Stimulated activated CD8-positive, alpha-beta memory T cell treated with anti-CD3 and anti-CD28 coated beads, Interleukin-7, amount 100 ng/mL, for 24 hours (primary cell): ENCODE measurements at regions not wholly inside any gene's neighbourhood (a gene's known extent, or its start where the extent isn't known, plus 50 kb on each side); places are given as distances from the start of the nearest gene placed in this dataset.
"Not testable (repeated sequence)": the region's sequence is repeated elsewhere in the genome, so short reads cannot be mapped to it uniquely, and the experiment has no call there.

ENCODE experiments used
- DNase-seq: peaks from one replicate; pipeline ENCODE4 v3.0.0-alpha.2; 2020; ENCODE audit warnings: low read depth

DNA sequence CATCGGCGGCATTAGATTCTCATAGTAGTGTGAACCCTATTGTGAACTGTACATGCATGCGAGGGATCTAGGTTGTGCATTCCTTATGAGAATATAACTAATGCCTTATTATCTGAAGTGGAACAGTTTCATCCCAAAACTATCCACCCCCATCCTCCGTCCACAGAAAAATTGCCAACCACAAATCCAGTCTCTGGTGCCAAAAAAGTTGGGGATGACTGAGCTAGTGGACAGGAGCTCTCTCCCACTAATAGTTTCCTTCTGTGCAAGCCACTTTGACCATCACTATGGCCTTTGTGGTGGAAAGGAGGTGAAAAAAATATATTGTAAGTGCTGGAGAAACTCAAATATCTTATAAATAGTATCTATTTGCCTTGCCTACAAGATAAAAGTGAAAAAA is 857.8 kb downstream of the DIAPH3 start:
- DNase-seq = no peak

DNA sequence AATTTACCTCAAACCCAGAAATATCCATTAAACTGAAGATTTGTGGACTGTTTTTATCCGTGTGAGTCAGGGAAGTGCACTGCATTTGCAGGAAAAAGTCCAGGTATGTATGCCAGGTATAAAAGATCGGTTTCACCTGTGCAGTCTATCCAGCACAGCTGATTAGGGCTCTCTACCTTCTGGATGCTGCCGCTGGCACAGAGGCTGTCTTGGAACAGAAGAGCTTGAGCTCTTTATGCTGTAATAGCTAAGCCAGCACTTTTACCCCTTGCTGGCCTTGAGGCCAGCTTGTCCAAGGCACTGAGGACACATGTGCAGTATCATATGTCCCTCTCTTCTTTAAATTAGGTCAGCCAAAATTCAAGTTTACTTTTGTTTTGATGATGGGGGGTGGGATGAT is 851.0 kb downstream of the DIAPH3 start:
- no peak for DNase-seq

GRCh38 chr13:59318320-59318930 is 845.3 kb downstream of the DIAPH3 start:
- peak; percentile 33 for DNase-seq

DNA sequence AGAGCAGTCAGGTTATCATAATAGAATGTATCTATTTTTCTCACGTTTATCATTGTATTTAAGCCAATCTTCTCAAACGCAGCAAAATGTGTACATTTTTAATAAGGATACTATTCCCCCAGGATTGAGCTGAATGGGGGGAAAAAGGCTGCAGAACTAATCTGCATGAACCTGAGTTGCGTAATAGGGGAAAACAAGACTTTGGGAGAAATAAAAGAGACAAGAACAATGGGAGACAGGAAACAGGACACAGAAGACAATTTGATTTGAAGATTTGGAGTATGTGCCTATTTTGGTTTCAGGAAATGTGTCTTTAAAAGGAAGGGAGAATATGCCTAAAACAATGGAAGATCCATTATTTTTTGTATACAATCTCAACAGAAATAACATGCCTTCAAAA is 844.5 kb downstream of the DIAPH3 start:
- no peak for DNase-seq

DNA sequence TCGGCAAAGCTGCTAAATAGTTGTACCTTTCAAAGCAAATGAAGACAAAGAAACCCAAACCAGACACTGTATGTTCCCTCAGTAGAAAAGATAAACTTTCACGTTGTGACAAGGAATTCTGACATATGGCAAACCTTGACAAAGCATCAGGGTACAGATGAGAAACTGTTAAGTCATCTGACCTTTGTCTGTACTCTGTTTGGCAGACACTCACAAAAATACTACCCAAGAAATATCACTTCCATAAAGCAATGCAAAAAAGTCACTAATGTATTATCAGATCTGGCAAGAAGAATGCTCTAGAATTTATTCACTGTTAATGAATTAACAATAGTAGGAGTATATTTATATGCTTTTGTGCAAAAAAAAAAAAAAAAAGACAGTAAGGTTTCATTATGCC is 843.7 kb downstream of the DIAPH3 start:
- no peak for DNase-seq

DNA sequence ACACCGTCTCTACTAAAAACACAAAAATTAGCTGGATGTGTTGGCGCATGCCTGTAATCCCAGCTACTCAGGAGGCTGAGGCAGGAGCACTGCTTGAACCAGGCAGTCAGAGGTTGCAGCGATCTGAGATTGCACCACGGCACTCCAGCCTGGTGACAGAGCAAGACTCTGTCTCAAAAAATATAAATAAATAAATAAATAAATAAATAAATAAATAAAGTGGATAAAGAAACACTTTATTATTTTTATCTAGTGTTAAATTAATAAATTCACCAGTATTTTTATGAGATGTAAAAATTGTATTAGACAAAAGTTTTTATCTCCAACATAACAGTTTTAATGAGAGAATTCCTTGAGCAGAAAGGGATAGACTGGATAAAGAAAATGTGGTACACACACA is 839.3 kb downstream of the DIAPH3 start:
- not testable (repeated sequence) for DNase-seq

- no peak for DNase-seq
Observed at GRCh38 chr13:59326717-59327116, 837.0 kb downstream of the DIAPH3 start.

DNA sequence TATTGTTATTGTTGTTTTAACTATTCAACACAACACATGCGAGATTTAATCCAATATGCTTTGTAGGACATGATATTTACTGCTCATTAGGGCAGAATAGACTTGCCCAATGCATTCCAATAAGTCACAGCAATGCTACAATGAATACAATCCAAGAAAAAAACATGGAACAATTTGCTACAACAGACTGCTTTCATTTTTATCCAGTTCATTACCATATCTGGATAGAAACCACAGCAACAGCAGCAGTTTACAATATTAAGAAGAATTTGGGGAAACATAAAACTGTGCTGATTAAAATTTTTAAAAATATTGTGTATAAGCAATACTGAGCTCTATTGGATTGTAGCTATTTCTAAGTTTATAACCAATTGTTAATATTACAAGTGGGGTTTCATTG is 833.0 kb downstream of the DIAPH3 start:
- no peak for DNase-seq

DNA sequence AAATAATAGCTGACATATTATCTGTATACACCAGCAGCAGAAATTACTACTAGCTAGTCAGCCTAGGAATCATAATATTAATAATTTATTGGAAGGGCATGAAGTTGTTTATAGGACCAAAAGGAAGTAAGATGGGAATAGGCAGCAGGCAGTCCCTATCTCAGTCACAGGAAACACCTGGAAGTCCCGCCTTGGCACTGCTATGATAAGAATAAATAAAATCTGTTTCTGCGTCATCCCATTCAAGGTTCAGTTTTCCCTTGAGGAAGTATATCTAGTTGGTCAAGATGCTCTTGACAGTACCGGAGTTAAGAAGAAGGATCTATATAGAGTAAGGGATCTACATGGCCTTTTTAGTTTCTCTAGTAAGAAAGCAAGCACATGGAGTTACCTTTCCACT is 830.8 kb downstream of the DIAPH3 start:
- DNase-seq = no peak

DNA sequence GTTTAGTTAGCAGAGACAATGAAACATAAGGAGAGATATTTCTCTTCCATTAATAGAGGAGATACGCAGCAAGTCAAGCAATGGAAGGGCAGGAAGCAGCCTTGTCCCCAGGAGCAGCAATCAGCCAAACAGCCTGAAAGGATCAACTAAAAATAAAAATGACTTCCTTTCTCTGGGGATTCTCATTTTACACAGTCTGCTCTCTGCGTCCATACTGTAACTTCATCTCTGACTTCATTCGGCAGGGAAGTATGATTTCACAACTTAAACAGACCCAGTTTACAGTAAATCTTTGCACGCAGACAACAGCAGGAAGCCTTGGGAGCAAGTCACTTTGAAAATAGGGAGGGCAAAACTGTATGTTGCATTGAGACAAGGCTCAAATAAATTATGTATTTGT is 826.7 kb downstream of the DIAPH3 start:
- no peak for DNase-seq

GRCh38 chr13:59340151-59340550 is 823.6 kb downstream of the DIAPH3 start:
- DNase-seq = no peak

- no peak for DNase-seq
Observed at GRCh38 chr13:59340581-59340980, 823.1 kb downstream of the DIAPH3 start.

- no peak for DNase-seq
Observed at GRCh38 chr13:59342400-59342799, 821.3 kb downstream of the DIAPH3 start.

- no peak for DNase-seq
Observed at GRCh38 chr13:59343132-59343531, 820.6 kb downstream of the DIAPH3 start.

GRCh38 chr13:59343993-59344822 is 819.5 kb downstream of the DIAPH3 start:
- no peak for DNase-seq

- no peak for DNase-seq
Observed at GRCh38 chr13:59345311-59345710, 818.4 kb downstream of the DIAPH3 start.

GRCh38 chr13:59346999-59347723 is 816.6 kb downstream of the DIAPH3 start:
- no peak for DNase-seq

- DNase-seq = no peak
Observed at GRCh38 chr13:59348617-59349016, 815.1 kb downstream of the DIAPH3 start.

- no peak for DNase-seq
Observed at GRCh38 chr13:59352600-59352999, 811.1 kb downstream of the DIAPH3 start.

GRCh38 chr13:59354665-59355369 is 808.9 kb downstream of the DIAPH3 start:
- no peak for DNase-seq

- no peak for DNase-seq
Observed at GRCh38 chr13:59356607-59357006, 807.1 kb downstream of the DIAPH3 start.

- DNase-seq = no peak
Observed at GRCh38 chr13:59358014-59358413, 805.7 kb downstream of the DIAPH3 start.
